ENCODE measurements at regions not wholly inside any gene's neighbourhood (a gene's known extent, or its start where the extent isn't known, plus 50 kb on each side); places are given as distances from the start of the nearest gene placed in this dataset.

- no peak for TF ChIP-seq CTCF (IDR thresholded peaks at IDR 0.05)
- no peak for TF ChIP-seq NFYB (CRISPR knock-in tag; conservative IDR thresholded peaks at IDR 0.05; ENCODE audit: low read depth)
Observed at GRCh38 chr11:88036701-88037100, 138.5 kb downstream of the RAB38 start.
